Mesodermal cell (in vitro differentiated cells): ENCODE measurements at regions not wholly inside any gene's neighbourhood (a gene's known extent, or its start where the extent isn't known, plus 50 kb on each side); places are given as distances from the start of the nearest gene placed in this dataset.

Source experiments
- H3K27ac ChIP-seq: 2 replicates; pipeline ENCODE4 v1.7.0; 2013; ENCODE audit warnings: mild to moderate bottlenecking, low read depth, low read length, moderate library complexity; ENCODE audit not compliant: severe bottlenecking
- H3K36me3 ChIP-seq: 2 replicates; pipeline ENCODE4 v1.7.1; 2013; ENCODE audit warnings: mild to moderate bottlenecking, low read length, moderate library complexity; ENCODE audit not compliant: control insufficient read depth, insufficient read depth
- H3K4me1 ChIP-seq: one replicate; pipeline ENCODE4 v1.7.1; 2013; ENCODE audit warnings: mild to moderate bottlenecking, low read length; ENCODE audit not compliant: insufficient read depth, control insufficient read depth, poor library complexity, severe bottlenecking
- H3K4me3 ChIP-seq: 2 replicates; pipeline ENCODE4 v1.7.0; 2013; ENCODE audit warnings: low read length, control low read depth, mild to moderate bottlenecking; ENCODE audit not compliant: insufficient read depth, poor library complexity, severe bottlenecking; ENCODE audit errors: extremely low read depth
- H3K9me3 ChIP-seq: 2 replicates; pipeline ENCODE4 v1.7.1; 2013; ENCODE audit warnings: mild to moderate bottlenecking, low read length, moderate library complexity; ENCODE audit not compliant: control insufficient read depth
- whole genome bisulfite sequencing, 2 experiments: methylation state at CpG; one replicate each; pipeline ENCODE4 v1.1.5; 2013; ENCODE audit warnings: missing lambda C conversion rate in 2 of 2; ENCODE audit not compliant: insufficient coverage in 2 of 2; 5-methylcytosine and 5-hydroxymethylcytosine counted together

- WGBS, 2 experiments = no CpG with 5 or more reads among the region's 1 CpG
- no peak overlapping the region for H3K4me3 ChIP-seq
- no peaks in the 10 kb centered on the region for H3K4me1 ChIP-seq
- H3K27ac ChIP-seq = no peak overlapping the region
- H3K36me3 ChIP-seq = no peaks in the 10 kb centered on the region
- H3K9me3 ChIP-seq = no peaks in the 10 kb centered on the region
Observed at GRCh38 chr11:95534226-95534625, 255.4 kb downstream of the FAM76B start.

DNA sequence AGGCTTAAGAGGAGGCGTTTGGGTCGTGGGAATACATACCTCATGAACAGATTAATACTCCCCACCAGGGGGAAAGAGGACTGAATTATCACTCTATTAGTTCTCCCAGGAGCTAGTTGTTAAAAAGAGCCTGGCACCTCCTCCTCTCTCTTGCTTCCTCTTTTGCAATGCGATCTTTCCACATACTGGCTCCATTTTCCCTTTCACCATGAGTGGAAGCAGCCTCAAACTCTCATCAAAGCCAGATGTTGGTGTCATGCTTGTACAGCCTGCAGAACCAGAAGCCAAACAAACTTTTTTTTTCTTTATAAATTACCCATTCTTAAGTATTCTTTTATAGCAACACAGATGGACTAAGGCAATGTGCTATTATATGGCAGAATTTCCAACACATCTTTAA, 258.5 kb downstream of the FAM76B start:
- H3K4me3 ChIP-seq = no peak overlapping the region
- H3K27ac ChIP-seq = no peak overlapping the region
- H3K36me3 ChIP-seq = no peaks in the 10 kb centered on the region
- no peaks in the 10 kb centered on the region for H3K4me1 ChIP-seq
- WGBS, 2 experiments = 94 to 100% methylated on average over 1 of the region's 3 CpGs
- no peaks in the 10 kb centered on the region for H3K9me3 ChIP-seq

GRCh38 chr11:95524314-95525036, 265.1 kb downstream of the FAM76B start:
- Histone ChIP-seq H3K36me3 (no peaks in the 10 kb centered on the region), H3K4me3 (no peak overlapping the region), H3K27ac (no peak overlapping the region), H3K9me3 (no peaks in the 10 kb centered on the region), H3K4me1 (no peaks in the 10 kb centered on the region)
- 70 to 83% methylated on average over 1 of the region's 4 CpGs for WGBS, 2 experiments

DNA sequence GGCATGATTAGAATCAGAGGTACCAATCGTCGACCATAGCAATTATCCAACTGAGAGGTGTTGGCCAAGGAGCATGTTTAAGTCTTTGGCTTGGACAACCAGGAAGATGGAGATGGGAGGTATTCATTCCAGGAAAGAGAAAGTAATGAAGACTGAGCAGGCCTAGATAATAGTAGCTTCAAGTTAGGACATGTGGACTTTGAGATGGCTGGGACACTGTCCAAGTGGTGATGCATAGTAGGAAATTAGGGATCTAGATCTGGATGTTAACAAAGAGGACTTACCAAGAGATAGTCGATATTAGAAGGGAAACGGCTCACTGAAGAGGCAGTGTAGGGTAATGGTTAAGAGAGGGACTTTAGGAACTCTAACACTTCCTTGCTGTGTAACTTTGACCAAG, 266.7 kb downstream of the FAM76B start:
- H3K4me3 ChIP-seq = no peak overlapping the region
- no peaks in the 10 kb centered on the region for H3K4me1 ChIP-seq
- no peaks in the 10 kb centered on the region for H3K36me3 ChIP-seq
- no peak overlapping the region for H3K27ac ChIP-seq
- 90 to 92% methylated on average over 2 to 3 of the region's 4 CpGs for WGBS, 2 experiments
- H3K9me3 ChIP-seq = no peaks in the 10 kb centered on the region

DNA sequence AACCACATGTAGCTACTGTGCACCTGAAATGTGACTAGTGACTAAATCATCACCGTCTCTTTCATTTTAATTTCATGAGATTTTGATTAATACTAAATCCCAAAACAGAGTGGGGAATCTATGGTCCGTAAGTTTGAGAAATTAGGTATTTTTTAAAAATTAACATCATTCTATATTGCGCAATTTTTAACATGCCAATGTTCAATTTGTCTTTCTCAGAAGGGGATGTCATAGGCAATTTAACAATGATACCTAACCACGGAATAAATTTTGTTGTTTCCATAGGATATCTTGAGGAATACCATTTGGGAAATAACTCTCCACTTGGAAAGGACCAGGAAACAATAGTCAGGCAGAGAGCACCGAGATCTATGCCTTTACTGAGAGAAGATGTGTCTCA, 267.7 kb downstream of the FAM76B start:
- no peaks in the 10 kb centered on the region for H3K36me3 ChIP-seq
- H3K27ac ChIP-seq = no peak overlapping the region
- H3K9me3 ChIP-seq = no peaks in the 10 kb centered on the region
- no peak overlapping the region for H3K4me3 ChIP-seq
- H3K4me1 ChIP-seq = no peaks in the 10 kb centered on the region
- WGBS, 2 experiments = 88% methylated on average over 1 to 2 of the region's 5 CpGs

- 86 to 88% methylated on average over 2 to 3 of the region's 4 CpGs for WGBS, 2 experiments
- Histone ChIP-seq H3K4me3 (no peak overlapping the region), H3K27ac (no peak overlapping the region), H3K36me3 (no peaks in the 10 kb centered on the region), H3K4me1 (no peaks in the 10 kb centered on the region), H3K9me3 (no peaks in the 10 kb centered on the region)
Observed at GRCh38 chr11:95521133-95521542, 268.4 kb downstream of the FAM76B start.

- Histone ChIP-seq H3K9me3 (no peaks in the 10 kb centered on the region), H3K4me1 (no peaks in the 10 kb centered on the region), H3K36me3 (no peaks in the 10 kb centered on the region), H3K27ac (no peak overlapping the region), H3K4me3 (no peak overlapping the region)
- 91 to 95% methylated on average over 5 to 6 of the region's 8 CpGs for WGBS, 2 experiments
Observed at GRCh38 chr11:95520369-95521132, 269.0 kb downstream of the FAM76B start.

DNA sequence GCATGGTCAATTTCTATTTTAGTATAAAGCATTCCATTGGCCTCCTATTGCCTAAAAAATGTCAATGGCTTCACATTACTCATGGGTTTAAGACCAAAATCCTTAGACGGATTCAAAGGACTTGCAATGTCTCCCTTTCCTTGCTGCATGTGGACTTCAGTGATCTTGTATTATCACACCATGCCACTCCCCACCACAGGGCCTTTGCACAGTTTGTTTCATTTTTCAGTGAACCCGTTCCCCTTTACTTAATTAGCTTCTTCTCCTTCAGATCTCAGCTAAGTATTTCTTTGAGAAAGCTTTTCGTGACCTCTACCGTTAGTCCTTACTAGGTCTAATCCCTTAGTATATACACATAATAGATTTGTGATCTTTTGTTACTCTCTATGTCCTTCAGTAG, 269.7 kb downstream of the FAM76B start:
- 85 to 92% methylated on average over 2 of the region's 4 CpGs for WGBS, 2 experiments
- no peaks in the 10 kb centered on the region for H3K4me1 ChIP-seq
- H3K36me3 ChIP-seq = no peaks in the 10 kb centered on the region

DNA sequence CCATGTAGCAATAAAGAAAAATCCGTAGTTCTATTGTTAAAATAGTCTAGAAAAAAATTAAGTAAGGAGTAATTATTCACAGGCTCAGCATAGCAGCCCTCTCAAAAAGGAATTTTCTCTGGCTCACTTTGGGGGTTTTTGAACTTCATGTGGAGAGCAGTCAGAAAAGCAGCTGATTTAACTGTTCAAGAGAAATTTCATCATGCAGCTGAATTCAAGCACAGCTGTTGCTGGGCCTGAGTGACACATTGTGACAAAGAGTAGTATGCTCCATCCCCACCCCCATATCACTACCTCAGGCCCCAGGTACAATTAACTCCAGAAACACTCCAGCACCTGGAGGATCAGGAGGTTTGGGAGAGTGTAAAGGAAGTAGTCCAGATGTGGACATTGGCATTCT, 272.1 kb downstream of the FAM76B start:
- no peaks in the 10 kb centered on the region for H3K36me3 ChIP-seq
- peaks cover 16% of the 10 kb centered on the region for H3K4me1 ChIP-seq
- WGBS, 2 experiments = 100% methylated on average over 1 of the region's 1 CpG; no CpG with 5 or more reads in 1 of the 2 experiments
- no peak overlapping the region for H3K27ac ChIP-seq
- H3K4me3 ChIP-seq = no peak overlapping the region
- no peaks in the 10 kb centered on the region for H3K9me3 ChIP-seq

More for the DNA sequence above, 269.7 kb downstream of the FAM76B start:
- no peak overlapping the region for H3K27ac ChIP-seq
- no peaks in the 10 kb centered on the region for H3K9me3 ChIP-seq
- no peak overlapping the region for H3K4me3 ChIP-seq

DNA sequence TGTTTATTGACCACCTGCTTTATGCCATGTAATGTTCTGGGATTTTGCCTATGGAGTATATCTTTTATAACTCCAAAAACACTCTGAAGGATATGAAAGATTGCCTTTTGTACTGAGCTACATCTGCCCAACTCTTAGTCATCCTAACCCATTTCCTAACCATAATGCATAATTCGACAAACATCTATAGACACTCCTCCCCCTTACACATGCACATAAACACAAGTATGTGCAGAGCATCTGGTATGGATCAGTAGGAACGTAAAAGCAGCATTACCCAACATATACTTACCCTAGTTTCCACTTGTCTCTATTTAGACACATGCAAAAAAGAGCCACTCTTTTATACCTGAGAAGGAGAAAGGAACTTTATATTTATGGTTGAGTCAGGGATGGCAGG, 272.8 kb downstream of the FAM76B start:
- H3K27ac ChIP-seq = no peak overlapping the region
- 88 to 100% methylated on average over 1 of the region's 2 CpGs for whole genome bisulfite sequencing, 2 experiments
- no peak overlapping the region for H3K4me3 ChIP-seq
- H3K36me3 ChIP-seq = no peaks in the 10 kb centered on the region
- no peaks in the 10 kb centered on the region for H3K9me3 ChIP-seq
- H3K4me1 ChIP-seq = peaks cover 22% of the 10 kb centered on the region

DNA sequence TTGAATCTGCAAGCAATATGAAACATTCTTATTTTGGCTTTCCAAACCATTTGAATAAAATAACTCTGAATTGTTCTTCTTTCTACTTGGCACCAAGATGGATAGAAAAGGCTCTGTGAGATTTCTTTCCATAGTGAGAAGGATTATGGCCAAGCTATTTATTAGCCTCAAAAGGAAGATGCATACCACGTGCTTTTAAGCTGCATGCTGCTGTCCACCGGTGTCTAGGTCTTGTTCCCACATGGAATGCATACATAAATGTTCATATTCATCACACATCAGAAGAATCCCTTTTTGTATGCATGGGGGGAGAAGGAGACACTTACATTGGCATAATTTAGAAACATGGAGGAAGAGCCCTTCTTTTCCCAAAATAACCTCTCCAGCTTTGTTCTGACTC, 273.4 kb downstream of the FAM76B start:
- no peaks in the 10 kb centered on the region for H3K36me3 ChIP-seq
- H3K4me1 ChIP-seq = peaks cover 26% of the 10 kb centered on the region
- 47% methylated on average over 2 of the region's 2 CpGs; no CpG with 5 or more reads in 1 of the 2 experiments for WGBS, 2 experiments
- H3K27ac ChIP-seq = no peak overlapping the region
- H3K4me3 ChIP-seq = no peak overlapping the region
- no peaks in the 10 kb centered on the region for H3K9me3 ChIP-seq
